Nephron (organoid): ENCODE measurements at regions not wholly inside any gene's neighbourhood (a gene's known extent, or its start where the extent isn't known, plus 50 kb on each side); places are given as distances from the start of the nearest gene placed in this dataset.

ENCODE experiments used
- H3K27ac Mint-ChIP-seq, 3 experiments: 2 replicates each; pipeline ENCODE4 v1.8.0; 2020; ENCODE audit warnings: mixed read lengths in 3 of 3, mild to moderate bottlenecking in 2 of 3, moderate library complexity in 1 of 3
- H3K27me3 Mint-ChIP-seq: 2 replicates; pipeline ENCODE4 v1.8.0; 2021; ENCODE audit warnings: low read depth, mild to moderate bottlenecking, moderate library complexity, mixed read lengths
- H3K36me3 Mint-ChIP-seq: 2 replicates; pipeline ENCODE4 v1.8.0; 2020; ENCODE audit warnings: low read depth, mixed read lengths
- H3K4me1 Mint-ChIP-seq: 2 replicates; pipeline ENCODE4 v1.8.0; 2020; ENCODE audit warnings: mixed read lengths
- H3K4me3 Mint-ChIP-seq, 3 experiments: 2 replicates each; pipeline ENCODE4 v1.8.0; 2020; ENCODE audit warnings: mild to moderate bottlenecking in 3 of 3, mixed read lengths in 3 of 3, moderate library complexity in 2 of 3
- H3K9me3 Mint-ChIP-seq: 2 replicates; pipeline ENCODE4 v1.8.0; 2020; ENCODE audit warnings: mixed read lengths
- TF ChIP-seq, protein P1 (sequence below), 3 experiments: fragments of 200-600 bp; sonication (generic); IDR thresholded peaks; one replicate each; pipeline ENCODE4 v1.5.0; 2021; ENCODE audit warnings: antibody characterized with exemption in 3 of 3; ENCODE audit not compliant: unreplicated experiment in 3 of 3

- Mint-ChIP-seq H3K27me3 (peaks cover 5% of the 10 kb centered on the region), H3K27ac (no peak overlapping the region), H3K9me3 (no peaks in the 10 kb centered on the region), H3K4me1 (peaks cover 6% of the 10 kb centered on the region), H3K36me3 (no peaks in the 10 kb centered on the region), H3K4me3 (no peak overlapping the region)
- TF ChIP-seq, protein P1, sequence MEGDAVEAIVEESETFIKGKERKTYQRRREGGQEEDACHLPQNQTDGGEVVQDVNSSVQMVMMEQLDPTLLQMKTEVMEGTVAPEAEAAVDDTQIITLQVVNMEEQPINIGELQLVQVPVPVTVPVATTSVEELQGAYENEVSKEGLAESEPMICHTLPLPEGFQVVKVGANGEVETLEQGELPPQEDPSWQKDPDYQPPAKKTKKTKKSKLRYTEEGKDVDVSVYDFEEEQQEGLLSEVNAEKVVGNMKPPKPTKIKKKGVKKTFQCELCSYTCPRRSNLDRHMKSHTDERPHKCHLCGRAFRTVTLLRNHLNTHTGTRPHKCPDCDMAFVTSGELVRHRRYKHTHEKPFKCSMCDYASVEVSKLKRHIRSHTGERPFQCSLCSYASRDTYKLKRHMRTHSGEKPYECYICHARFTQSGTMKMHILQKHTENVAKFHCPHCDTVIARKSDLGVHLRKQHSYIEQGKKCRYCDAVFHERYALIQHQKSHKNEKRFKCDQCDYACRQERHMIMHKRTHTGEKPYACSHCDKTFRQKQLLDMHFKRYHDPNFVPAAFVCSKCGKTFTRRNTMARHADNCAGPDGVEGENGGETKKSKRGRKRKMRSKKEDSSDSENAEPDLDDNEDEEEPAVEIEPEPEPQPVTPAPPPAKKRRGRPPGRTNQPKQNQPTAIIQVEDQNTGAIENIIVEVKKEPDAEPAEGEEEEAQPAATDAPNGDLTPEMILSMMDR (IDR thresholded peaks at IDR 0.05; ENCODE audit: unreplicated experiment in 3 of 3), result no peak
Measured at GRCh38 chr6:102680413-102680812, 1286.9 kb downstream of the GRIK2 start.

- H3K36me3 Mint-ChIP-seq, result no peaks in the 10 kb centered on the region
- H3K27me3 Mint-ChIP-seq, result peaks cover 5% of the 10 kb centered on the region
- H3K4me1 Mint-ChIP-seq, result peaks cover 6% of the 10 kb centered on the region
- H3K27ac Mint-ChIP-seq, result no peak overlapping the region
- no peaks in the 10 kb centered on the region for H3K9me3 Mint-ChIP-seq
- TF ChIP-seq, protein P1 (IDR thresholded peaks at IDR 0.05; ENCODE audit: unreplicated experiment in 3 of 3), result no peak
- H3K4me3 Mint-ChIP-seq, result no peak overlapping the region
Measured at GRCh38 chr6:102679865-102680264, 1286.4 kb downstream of the GRIK2 start.

DNA sequence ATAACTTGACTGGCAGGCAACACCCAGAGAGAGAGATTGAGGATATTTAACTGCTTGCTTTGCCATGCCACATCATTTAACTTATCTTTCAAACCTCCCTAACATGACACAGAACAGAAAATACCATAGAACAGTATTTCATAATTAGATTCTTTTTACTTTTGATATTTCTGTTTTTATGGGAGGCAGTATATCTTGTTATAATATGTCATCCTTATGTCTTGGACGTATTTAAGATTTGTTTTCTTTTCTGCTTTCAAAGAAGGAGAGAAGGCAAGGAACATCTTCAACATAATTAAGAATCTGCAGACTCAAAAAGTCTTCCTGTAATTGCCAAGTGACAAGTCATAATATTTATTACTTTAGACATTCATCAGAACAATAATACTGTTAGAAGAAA lies 1283.7 kb downstream of the GRIK2 start:
- Mint-ChIP-seq H3K4me1 (peaks cover 6% of the 10 kb centered on the region), H3K4me3 (no peak overlapping the region), H3K9me3 (no peaks in the 10 kb centered on the region), H3K36me3 (no peaks in the 10 kb centered on the region), H3K27me3 (no peaks in the 10 kb centered on the region), H3K27ac (no peak overlapping the region)
- TF ChIP-seq, protein P1 (IDR thresholded peaks at IDR 0.05; ENCODE audit: unreplicated experiment in 3 of 3), result no peak

DNA sequence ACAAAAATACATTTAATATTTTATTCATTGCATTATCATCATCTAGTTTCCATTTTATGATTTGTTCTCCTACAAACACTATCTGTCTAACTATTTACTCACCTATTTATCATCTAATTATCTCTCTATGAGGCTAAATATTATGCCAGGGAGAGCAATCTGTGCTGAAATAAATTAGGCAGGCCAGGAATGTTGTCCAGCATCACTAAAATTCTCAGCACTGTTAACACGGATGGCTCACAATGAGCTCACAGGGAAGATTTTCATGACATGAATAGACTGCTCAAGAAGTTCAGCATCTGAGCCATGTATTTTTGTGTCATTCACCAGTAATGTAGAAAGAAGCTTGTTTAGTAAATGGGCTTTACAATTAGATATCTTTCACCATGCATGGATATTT lies 1277.2 kb downstream of the GRIK2 start:
- Mint-ChIP-seq H3K4me3 (no peak overlapping the region), H3K27ac (no peak overlapping the region)

GRCh38 chr6:102662851-102663250 lies 1269.3 kb downstream of the GRIK2 start:
- no peaks in the 10 kb centered on the region for H3K9me3 Mint-ChIP-seq
- no peak overlapping the region for H3K27ac Mint-ChIP-seq
- H3K36me3 Mint-ChIP-seq, result no peaks in the 10 kb centered on the region
- TF ChIP-seq, protein P1 (IDR thresholded peaks at IDR 0.05; ENCODE audit: unreplicated experiment in 3 of 3), result no peak
- no peaks in the 10 kb centered on the region for H3K27me3 Mint-ChIP-seq
- no peak overlapping the region for H3K4me3 Mint-ChIP-seq
- peaks cover 5% of the 10 kb centered on the region for H3K4me1 Mint-ChIP-seq

More for the DNA sequence above, 1277.2 kb downstream of the GRIK2 start:
- no peaks in the 10 kb centered on the region for H3K27me3 Mint-ChIP-seq
- peaks cover 5% of the 10 kb centered on the region for H3K4me1 Mint-ChIP-seq
- H3K9me3 Mint-ChIP-seq, result no peaks in the 10 kb centered on the region
- no peaks in the 10 kb centered on the region for H3K36me3 Mint-ChIP-seq
- TF ChIP-seq, protein P1 (IDR thresholded peaks at IDR 0.05; ENCODE audit: unreplicated experiment in 3 of 3), result no peak

GRCh38 chr6:102660303-102660702 lies 1266.8 kb downstream of the GRIK2 start:
- Mint-ChIP-seq H3K4me1 (no peaks in the 10 kb centered on the region), H3K4me3 (peak overlapping the region in 1 of 3 experiments; percentile 24), H3K27ac (peak overlapping the region in 1 of 3 experiments; percentile 33), H3K9me3 (no peaks in the 10 kb centered on the region), H3K27me3 (no peaks in the 10 kb centered on the region), H3K36me3 (no peaks in the 10 kb centered on the region)
- TF ChIP-seq, protein P1 (IDR thresholded peaks at IDR 0.05; ENCODE audit: unreplicated experiment in 3 of 3), result no peak
